Stromal cell of bone marrow (primary cell): ENCODE measurements at regions not wholly inside any gene's neighbourhood (a gene's known extent, or its start where the extent isn't known, plus 50 kb on each side); places are given as distances from the start of the nearest gene placed in this dataset.

ENCODE experiments used
- DNase-seq: peaks from one replicate; pipeline ENCODE4 v3.0.0-alpha.2; 2012; ENCODE audit warnings: low read depth

DNA sequence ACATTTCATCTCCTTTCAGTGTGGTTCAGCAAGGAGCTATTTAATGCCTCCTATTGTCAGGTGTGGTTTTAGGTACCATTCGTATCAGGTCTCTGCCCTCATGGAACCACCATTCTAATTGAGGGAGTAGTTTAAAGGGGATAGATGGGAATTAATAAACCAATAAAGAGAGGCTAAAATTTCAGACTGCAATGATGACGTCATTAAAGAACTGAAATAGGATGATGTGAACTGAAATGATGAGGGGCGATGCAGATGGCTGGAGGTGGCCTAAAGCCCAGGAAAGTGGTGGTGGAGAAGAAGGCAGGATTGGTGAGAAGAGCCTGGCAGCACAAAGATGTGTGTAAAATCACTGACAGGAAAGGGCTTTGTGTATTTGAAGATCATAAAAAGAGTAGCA is 148.9 kb upstream of the RBFOX1 start:
- DNase-seq = no peak

DNA sequence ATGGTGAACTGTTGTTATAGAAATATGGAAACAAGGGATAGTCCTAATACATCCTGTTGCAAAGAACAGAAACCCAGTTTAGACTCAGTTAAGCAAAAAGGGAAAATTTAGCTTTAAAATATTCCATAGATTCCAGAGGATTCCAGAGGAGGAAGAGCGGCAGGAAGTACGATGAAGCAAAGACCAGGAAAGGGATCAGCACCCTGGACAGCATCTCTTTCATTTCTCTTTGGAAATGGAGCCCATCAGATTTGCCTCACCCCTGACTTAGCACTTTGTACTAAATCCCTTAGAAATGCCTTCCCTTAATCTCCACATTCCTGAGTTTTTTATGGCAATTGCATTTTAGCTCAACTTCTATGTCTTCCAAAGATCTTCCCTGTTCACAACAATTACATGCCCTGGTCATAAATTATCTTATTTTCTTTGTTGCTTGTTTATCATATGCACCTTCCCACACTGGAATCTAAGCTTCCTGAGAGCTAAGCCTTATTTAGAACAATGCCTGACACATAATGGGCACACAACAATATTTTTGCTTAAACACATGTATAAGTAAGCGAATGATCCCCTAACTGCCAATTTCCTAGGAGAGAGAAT is 150.0 kb upstream of the RBFOX1 start:
- no peak for DNase-seq

DNA sequence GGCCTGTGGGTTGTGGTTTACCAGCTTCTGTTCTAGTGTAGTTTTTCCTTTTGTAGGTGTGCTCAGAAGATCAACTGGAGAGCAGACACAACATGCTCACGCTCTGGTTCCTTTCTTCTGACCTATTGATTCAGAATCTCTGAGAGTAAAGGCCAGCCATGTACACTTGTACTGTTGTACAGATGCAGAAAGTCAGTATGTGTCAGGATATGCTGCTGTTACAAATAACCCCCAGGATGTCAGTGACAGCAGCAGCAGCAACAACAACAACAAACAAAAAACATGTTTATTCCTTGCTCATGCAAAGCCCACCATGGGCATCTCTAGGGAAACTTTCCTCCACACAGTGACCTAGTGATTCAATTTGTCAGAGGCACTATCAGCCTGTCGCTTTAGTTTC is 154.8 kb upstream of the RBFOX1 start:
- no peak for DNase-seq

DNA sequence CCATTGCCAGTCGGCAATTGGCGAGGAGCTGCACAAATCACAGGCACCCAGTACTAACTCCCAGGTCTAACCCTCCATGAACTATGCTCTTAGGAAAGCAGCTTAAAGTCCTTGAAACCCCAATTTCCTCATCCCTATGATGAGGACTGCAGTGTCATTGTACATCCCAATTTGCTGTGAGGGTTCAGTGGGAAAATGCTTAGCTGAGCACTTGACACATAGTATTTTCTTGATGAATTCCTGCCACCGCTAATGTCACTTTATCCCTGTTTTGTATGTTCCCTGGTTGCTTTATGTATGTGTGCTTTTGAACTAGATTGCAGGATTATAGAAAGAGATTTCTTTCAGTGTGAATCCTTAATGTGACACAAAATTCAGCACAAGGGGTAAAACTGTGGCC is 161.5 kb upstream of the RBFOX1 start:
- DNase-seq = no peak

DNA sequence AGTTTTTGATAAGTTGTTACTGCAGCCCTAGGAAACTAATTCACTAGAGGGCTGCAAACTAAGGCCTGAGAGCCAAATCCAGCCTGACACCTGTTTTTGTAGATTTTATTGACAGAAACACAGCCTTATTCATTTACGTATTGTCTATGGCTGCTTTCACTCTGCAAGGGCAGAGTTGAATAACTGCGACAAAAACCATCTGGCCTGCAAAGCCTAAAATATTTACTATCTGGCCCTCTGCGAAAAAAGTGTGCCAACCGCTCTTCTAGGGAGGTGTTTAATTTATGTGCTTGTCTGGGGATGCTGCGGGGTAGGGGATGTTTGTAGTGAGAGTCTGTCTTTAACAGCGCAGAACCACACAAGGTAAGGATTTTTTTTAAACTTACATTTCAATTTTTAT is 165.0 kb upstream of the RBFOX1 start:
- no peak for DNase-seq

DNA sequence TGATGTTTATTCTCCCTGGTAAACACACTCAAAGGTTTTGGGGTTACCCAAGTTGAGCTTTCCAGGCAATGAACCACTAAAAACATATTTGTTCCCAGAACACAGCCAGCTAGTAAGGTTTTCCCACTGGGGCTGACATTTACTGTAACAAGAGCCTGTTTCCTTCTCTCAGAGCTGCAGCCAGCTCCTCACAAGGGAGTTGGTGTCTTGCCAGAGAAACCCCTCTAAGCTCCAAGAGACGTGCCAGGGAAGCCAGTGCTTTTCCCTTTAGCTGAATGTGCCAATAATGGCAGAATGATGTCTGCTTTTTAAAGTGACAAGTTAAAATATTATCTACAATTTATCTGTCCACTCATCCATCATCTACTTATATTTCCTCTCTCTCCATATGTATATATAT is 170.8 kb upstream of the RBFOX1 start:
- no peak for DNase-seq

DNA sequence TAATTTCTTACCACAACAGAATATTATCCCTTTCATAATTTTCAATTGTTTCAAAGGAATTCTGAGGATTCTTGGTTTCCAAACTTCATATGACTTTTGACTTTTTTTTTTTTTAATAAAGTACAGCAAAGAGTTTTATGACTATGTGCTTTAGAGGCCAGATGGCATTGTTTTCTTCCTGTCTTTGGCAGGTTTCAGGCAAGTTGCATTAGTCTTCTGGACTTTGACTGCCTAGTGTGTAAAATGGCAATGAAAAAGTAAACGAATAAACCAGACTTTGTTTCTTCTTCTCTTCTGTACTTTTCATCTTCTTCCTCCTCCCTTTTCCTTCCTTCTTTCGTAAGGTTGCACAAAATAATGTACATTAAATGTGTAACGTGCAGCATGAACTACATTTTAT is 172.6 kb upstream of the RBFOX1 start:
- DNase-seq = no peak

DNA sequence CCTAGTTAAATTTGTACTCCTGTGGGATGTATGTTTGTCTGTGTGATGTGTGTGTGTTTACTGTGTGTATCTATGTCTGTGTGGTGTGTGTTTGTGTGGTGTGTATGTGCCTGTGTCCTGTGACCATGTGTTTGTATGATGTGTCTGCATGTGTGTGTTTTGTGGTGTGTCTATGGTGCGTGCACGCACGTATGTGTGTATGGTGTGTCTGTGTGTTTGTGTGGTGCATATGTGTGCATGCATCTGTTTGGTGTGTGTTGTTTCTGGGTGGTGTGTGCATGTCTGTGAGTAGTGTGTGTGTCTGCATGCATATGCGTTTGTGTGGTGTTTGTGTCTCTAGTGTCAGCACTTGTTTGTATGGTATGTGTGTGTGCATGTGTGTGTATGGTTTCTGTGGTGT is 174.2 kb upstream of the RBFOX1 start:
- DNase-seq = no peak

DNA sequence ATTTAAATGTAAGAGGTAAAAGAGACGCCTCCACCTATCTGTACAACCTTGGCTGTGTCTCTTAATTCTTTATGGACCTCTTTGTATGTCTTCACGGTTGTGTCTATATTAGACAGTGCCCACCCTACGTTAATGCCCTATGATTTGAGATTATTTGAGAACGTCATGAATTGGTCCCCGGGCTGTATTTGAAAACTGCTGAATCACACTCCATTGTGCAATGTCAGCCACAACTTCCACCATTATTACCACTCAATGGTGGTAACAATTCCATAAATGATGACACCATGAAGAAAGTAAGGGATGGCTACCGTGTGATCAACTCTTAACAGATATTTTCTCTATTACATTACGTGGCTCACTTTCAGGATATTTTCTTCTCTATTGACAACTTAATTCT is 182.4 kb upstream of the RBFOX1 start:
- DNase-seq = no peak

DNA sequence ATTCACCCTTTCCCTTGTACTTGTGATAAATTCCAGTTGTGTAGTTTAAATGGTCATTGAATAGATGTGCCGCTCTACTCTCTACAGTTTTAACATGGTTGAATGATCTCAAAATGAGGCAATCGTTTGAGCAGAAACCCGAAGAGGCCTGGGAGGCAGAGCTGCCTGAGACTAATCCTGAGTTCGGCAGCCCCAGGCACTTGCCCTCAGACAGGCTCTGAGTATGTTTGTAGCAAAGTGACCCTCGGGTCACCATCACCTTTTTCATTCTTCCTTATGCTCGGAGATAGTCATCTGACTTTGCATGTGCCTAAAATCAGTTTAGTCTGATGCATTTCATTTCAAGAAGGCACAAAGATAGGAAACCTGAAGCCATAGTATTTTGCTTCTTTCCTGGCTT is 184.0 kb upstream of the RBFOX1 start:
- DNase-seq = no peak

DNA sequence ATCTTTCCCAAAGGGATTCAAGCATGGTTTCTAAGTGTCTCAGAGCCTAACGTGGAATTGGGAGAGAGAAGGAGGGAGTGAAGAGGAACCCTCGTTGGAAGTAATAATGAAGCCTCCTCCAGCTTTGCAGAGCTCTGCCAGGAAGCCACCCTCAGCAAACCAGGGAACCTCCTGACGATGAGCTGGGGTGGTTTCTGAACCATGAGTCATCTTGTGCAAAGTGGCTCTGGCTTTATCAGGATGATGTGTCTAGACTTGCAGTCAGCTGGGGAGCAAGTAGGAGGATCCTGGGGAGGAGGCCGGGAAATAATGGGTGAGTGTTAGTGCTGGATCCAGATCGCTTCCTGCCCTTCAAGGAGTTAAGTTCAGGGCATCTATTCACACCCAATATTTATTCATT is 191.7 kb upstream of the RBFOX1 start:
- no peak for DNase-seq

DNA sequence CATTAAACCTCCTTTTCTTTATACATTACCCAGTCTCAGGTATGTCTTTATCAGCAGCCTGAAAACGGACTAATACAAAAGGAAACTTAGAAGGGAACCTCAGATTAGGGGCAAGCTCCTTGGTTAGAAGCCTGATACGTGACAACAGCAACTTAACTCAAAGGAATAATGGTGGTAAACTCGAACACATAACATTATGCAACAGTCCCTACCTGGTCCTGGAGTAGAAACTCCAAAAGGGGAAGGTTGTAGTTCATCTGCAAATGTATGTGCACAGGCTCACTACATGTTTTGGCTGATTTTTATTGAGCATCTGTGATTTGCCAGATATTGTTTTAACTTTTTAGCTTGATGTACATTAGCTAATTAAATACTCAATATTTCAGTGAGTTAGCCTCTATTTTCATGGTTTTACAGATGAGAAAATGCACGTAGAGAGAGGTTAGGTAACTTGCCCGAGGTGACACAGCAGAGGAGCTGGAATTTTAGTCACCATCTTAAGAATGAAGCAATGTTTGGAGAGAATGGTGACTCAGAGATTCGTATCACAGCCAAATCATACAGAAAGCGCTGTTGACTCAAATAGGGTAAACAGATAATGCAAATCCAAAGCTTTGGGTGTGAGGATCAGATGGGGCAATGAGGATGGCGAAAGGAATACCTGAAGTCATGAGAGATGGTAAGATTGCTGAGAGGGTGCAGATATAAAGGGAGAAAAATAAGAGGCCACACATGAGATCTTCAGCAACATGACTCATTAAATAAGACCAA is 194.9 kb upstream of the RBFOX1 start:
- DNase-seq = no peak

DNA sequence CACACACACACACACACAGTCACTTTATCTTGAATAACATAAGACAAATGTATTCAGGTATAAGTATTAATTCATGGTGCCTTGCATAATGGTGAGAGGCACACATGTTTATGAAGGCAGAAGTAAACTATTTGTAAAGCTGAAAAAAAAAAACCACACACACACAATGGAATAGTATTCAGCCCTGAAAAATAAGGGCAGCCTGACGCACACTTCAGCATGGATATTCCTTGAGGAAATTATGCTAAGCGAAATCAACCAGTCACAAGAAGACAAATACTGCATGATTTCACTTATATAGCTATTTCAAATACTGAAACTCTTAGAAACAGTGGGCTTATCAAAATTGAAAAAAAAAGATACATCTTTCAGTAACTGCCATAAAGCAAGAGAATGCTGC is 200.2 kb upstream of the RBFOX1 start:
- no peak for DNase-seq

DNA sequence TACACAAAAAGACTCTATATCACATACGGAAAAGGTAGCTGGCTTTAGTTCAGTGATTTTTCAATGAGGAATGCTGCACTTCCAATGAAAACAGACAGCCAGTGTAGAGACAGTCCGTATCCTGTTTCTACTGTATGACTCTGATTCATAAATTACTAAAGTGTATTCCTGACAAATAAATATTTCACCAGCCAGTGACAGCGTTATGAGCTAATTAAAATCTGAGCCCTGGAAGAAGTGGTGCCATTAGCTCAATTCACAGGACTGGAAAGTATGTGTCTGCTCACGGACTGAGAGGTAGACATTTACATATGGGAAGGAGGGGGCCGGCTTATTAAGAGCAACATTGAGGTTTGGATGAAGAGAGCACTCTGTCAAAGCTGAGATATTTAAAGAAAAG is 207.9 kb upstream of the RBFOX1 start:
- DNase-seq = no peak

DNA sequence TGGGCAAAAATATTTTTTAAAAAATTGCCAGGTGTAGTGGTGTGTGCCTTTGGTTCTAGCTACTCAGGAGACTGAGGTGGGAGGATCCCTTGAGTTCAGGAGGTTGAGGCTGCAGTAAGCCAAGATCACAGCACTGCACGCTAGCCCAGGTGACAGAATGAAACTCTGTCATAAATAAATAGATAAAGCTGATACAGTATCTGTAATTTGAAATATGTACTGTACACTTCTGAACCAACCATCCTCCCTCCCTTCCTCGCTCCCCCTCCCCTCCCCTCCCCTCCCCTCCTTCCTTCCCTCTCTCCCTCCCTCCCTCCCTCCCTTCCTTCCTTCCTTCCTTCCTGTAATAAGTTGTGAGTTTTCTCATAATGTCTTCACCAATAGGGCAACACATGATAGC is 208.4 kb upstream of the RBFOX1 start:
- no peak for DNase-seq

DNA sequence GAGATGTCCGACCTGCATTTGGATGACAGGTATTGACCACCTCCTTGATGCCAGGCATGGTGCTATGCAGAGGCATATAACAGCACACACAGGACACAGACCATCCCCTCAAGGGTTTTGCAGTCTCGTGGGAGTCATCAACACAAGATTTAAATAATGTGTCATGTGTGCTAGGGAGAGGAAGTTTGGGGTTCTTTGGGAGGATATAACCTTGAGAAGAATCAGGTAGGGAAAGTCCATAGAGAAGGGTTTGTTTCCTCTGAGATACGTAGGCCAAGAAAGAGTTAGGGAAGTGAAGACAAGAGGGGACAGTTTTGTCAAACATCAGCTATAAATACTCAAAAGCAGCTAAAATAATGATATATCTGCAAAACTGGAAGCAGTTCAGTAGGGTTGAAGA is 215.9 kb upstream of the RBFOX1 start:
- no peak for DNase-seq

DNA sequence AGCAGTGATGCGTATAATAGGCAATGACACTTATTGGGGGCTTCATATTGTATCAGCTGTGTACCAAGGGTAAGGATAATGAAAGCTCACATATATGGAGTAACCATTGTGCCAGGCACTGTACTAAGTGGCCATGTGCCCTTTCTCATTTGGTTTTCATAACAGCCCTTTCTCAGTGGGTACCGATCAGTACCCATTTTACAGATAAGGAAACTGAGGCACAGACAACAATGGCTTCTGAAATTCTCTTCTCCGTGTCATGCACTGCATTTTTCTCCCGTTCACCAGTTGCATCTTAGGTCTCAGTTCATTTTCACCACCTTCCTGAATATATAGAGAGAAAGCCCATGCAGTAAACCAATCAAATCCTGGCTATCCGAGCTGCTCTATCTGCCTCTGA is 216.7 kb upstream of the RBFOX1 start:
- no peak for DNase-seq

DNA sequence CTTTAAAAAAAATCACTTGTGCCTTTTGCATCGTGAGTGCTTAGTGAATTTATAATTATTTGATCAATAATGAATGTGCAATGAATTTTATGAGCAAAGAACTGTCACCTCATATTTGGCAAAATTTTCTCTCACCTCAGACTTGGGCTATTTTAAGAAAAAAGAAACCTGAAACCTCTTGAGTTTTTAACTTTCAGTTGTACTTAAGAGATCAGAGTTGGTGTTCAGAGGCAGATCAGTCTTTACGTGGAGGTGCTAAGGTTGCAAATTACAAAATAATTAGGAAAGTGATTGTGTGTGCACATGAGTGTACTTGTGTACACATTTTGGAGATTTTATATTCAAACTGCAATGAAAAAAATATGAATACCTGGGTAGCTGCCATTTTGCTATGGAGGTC is 218.7 kb upstream of the RBFOX1 start:
- DNase-seq = no peak

DNA sequence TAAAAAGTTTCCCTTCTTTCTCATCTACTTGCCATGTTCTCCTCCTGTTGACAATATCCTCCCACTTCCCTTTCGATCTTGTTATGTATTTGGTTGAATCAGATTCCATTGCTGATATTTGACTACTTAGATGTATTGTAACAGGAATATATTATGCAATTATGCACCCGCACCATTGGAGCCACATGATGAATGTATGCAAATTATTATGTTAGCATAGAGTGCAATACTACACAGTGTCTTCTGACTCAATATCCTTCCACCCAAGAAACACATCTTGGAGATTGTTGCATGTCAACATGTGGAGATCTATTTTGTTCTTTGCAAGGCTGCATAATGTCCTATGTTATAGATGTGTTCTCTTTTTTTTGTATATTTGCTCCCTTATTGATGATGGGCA is 219.2 kb upstream of the RBFOX1 start:
- DNase-seq = no peak

DNA sequence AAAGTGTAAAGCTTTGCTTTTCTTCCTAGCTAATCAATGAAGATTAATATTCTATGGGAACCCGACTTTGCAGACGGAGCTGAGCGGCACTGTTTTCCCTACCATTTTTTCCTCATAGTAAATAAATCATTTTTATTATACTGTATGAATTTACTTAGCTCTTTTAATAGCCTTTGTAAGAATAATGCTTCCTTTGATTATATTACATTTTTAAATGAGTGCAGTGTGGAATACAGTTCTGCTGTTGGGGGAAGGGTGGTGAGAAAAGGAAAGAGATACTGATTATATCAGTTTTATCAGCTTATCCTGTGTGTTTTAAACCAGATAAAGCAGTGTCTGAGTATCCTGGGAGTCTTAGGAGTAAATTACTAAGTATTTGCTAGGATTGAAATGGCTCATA is 221.4 kb upstream of the RBFOX1 start:
- DNase-seq = no peak

DNA sequence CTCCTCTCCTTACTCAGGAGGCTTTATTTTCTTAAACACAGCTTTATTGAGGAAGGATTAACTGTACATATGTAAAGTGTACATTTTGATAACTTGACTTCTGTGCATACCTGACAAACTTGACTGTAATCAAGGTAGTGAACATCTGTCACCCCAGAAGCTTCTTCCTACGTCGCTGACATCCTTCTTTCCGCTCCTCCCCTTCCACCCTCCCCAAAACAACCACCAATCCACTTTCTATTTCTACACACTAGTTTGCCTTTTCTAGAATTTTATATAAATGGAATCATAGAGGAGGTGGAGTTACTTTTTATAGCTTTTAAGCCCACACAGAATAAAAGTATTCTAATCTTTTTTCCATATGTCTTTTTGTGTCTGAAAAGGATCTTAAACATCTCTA is 225.2 kb upstream of the RBFOX1 start:
- no peak for DNase-seq

DNA sequence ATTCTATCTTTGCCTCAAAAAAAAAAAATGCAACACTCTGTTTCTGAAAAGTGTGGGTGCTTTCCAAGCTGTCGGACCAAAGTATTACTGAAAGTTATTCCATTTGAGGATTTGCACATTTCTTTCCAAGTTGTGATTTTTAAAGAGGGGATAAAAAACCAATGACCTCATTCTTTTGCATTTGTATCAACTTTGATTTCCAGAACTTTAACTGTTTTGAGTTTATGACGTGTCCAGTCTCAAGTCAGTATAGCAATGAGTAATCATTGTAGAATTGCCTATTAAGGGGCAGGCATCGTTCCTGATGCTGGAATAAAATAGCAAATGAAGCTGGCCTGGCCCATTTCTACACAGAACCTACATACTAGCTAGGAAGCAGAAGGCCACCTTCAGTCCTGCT is 229.6 kb upstream of the RBFOX1 start:
- no peak for DNase-seq

DNA sequence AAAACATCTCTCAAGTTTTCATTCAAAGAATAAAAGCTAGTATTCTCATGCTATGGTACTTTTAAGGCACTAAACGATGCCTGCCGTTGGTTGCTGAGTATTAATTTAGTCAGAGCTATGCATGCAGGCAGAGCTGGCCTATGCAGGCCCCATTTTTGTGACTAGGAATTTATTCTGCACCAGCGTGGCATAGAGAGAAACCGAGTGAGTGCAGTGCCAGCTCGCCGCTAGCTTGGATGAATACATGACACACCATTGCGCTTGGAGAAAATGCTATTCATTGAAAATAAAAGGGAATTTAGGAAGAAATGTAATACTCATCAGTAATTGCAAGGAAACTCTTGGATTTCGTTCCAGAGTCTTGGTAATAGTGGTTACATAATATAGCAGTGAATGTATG is 231.6 kb upstream of the RBFOX1 start:
- DNase-seq = no peak

DNA sequence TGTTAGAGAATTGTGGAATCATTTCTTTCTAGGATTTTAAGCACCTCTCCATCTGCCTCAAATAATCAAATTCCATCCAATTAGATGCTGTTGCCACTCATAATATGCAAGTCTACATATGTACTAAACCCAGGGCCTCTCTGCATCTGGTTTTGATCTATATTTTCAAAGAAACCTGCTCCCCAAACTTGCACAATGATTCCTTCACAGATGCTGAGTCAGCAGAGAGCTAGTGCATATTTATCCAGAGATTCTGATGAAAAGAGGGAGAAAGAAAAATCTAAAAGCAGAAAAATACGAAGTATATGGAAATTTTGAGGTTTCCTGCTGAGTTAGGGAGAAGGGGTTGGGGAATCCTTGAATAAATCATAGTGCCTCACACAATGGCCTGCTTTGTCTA is 235.1 kb upstream of the RBFOX1 start:
- no peak for DNase-seq
